ENCODE measurements at regions not wholly inside any gene's neighbourhood (a gene's known extent, or its start where the extent isn't known, plus 50 kb on each side); places are given as distances from the start of the nearest gene placed in this dataset.

DNA sequence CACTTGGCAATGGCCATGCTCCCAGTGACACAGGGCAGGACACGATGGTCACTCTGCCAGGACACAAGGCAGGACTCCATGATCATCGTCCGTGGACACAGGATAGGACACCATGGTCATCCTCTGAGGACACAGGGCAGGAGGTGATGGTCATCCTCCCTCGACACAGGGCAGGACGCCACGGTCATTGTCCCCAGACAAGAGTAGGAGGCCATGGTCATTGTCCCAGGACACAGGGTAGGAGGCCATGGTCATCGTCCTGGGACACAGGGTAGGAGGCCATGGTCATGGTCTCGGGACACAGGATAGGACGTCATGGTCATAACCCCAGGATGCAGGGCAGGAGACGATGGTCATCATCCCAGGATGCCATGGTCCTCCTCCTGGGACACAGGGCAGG, 289.2 kb downstream of the TCERG1L start:
- ChIA-PET POLR2A (ENCODE audit: low non-redundant PET) (no interaction called here), CTCF (no interaction called here)
- DNase-seq (ENCODE audit: low spot score) = no peak
- Histone ChIP-seq H3K9me3 (ENCODE audit: low read depth, low read length, poor library complexity, severe bottlenecking) (no peaks in the 10 kb centered on the region), H3K4me1 (ENCODE audit: insufficient read depth, low read length, poor library complexity, severe bottlenecking) (no peaks in the 10 kb centered on the region), H3K27me3 (replicated peaks; ENCODE audit: insufficient read depth, low read depth, low read length, poor library complexity) (no peaks in the 10 kb centered on the region), H3K27ac (ENCODE audit: low read depth, low read length, poor library complexity, severe bottlenecking) (no peak overlapping the region), H3K36me3 (ENCODE audit: insufficient read depth, low read length, poor library complexity, severe bottlenecking) (no peaks in the 10 kb centered on the region), H3K4me3 (ENCODE audit: low read depth, low read length, poor library complexity, severe bottlenecking) (no peak overlapping the region)
- TF ChIP-seq, protein P1, sequence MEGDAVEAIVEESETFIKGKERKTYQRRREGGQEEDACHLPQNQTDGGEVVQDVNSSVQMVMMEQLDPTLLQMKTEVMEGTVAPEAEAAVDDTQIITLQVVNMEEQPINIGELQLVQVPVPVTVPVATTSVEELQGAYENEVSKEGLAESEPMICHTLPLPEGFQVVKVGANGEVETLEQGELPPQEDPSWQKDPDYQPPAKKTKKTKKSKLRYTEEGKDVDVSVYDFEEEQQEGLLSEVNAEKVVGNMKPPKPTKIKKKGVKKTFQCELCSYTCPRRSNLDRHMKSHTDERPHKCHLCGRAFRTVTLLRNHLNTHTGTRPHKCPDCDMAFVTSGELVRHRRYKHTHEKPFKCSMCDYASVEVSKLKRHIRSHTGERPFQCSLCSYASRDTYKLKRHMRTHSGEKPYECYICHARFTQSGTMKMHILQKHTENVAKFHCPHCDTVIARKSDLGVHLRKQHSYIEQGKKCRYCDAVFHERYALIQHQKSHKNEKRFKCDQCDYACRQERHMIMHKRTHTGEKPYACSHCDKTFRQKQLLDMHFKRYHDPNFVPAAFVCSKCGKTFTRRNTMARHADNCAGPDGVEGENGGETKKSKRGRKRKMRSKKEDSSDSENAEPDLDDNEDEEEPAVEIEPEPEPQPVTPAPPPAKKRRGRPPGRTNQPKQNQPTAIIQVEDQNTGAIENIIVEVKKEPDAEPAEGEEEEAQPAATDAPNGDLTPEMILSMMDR (conservative IDR thresholded peaks at IDR 0.05; ENCODE audit: low read depth, low read length) = no peak
- no peak for TF ChIP-seq EZH2 (IDR thresholded peaks at IDR 0.05; ENCODE audit: borderline replicate concordance, low read depth, low read length, poor library complexity, severe bottlenecking)
- BruUV-seq (replicated peaks) = no TSS peak
- intact Hi-C loops (cut with micrococcal nuclease; ENCODE audit: unreplicated experiment) = no loop called here

DNA sequence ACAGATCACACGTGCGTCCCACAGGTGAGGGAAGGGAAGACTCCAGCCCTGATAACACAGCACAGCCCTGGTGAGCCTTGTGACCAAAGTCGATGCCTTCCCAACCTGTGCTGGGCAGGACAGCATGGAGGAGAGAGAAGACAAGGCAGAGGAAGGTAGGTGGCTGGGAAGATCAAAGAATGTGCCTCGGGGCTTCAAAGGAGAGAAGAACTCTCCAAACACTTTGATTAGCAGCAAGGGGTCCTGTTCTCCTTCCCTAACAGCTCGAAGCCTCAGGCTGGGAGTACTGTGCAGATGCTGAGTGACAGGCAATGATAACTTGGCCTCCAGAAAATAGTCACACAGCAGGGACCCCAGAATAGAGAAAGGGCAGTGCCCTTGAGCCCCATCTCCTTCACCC, 288.5 kb downstream of the TCERG1L start:
- H3K4me3 ChIP-seq (ENCODE audit: low read depth, low read length, poor library complexity, severe bottlenecking) = no peak overlapping the region
- no TSS peak for BruUV-seq (replicated peaks)
- H3K36me3 ChIP-seq (ENCODE audit: insufficient read depth, low read length, poor library complexity, severe bottlenecking) = no peaks in the 10 kb centered on the region
- ChIA-PET POLR2A (ENCODE audit: low non-redundant PET) (no interaction called here), CTCF (no interaction called here)
- DNase-seq (ENCODE audit: low spot score) = no peak
- H3K4me1 ChIP-seq (ENCODE audit: insufficient read depth, low read length, poor library complexity, severe bottlenecking) = no peaks in the 10 kb centered on the region
- intact Hi-C loops (cut with micrococcal nuclease; ENCODE audit: unreplicated experiment) = no loop called here
- H3K9me3 ChIP-seq (ENCODE audit: low read depth, low read length, poor library complexity, severe bottlenecking) = no peaks in the 10 kb centered on the region
- H3K27me3 ChIP-seq (replicated peaks; ENCODE audit: insufficient read depth, low read depth, low read length, poor library complexity) = no peaks in the 10 kb centered on the region
- no peak overlapping the region for H3K27ac ChIP-seq (ENCODE audit: low read depth, low read length, poor library complexity, severe bottlenecking)
- TF ChIP-seq EZH2 (IDR thresholded peaks at IDR 0.05; ENCODE audit: borderline replicate concordance, low read depth, low read length, poor library complexity, severe bottlenecking) = no peak
- TF ChIP-seq, protein P1 (conservative IDR thresholded peaks at IDR 0.05; ENCODE audit: low read depth, low read length) = no peak

DNA sequence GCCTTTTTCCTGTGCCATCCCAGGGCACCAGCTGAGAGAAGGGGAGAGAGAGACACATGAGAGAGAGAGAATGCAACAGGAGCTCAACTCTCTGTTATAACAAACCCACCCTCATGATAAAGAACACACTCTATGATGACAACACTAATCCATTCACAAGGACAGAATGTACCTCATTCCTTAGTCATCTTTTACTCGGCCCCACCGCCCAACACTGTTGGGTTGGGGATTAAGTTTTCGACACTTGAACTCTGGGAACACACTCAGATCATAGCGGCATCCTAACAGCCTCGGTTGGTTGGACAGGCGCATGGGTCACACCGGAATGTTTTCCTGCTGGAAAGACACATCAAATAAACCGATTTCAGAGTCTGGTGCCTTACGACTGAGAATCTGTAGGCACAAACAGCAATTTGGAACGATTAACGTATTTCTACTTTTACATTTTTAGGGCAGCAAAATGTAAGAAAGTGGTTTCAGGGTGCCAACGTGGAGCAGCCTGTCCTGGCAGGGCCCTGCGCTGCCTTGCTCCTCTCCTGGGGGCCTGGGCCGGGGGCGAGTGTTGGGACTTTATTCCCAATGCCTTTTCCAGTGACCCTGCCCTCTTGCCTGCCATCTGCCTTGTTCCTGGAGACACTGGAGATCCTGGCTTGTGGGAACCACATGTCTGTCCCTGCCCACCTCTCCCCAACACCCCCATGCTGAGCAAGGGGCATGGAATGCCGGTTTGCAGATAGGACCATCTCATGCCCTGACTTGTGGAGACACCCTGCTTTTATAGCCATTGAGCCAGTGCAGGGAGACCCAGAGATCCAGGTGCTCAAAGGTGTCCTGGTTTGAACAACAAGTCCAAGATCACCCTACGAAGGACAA, 287.0 kb downstream of the TCERG1L start:
- Histone ChIP-seq H3K9me3 (ENCODE audit: low read depth, low read length, poor library complexity, severe bottlenecking) (no peaks in the 10 kb centered on the region), H3K4me1 (ENCODE audit: insufficient read depth, low read length, poor library complexity, severe bottlenecking) (no peaks in the 10 kb centered on the region), H3K27ac (ENCODE audit: low read depth, low read length, poor library complexity, severe bottlenecking) (no peak overlapping the region), H3K36me3 (ENCODE audit: insufficient read depth, low read length, poor library complexity, severe bottlenecking) (no peaks in the 10 kb centered on the region), H3K4me3 (ENCODE audit: low read depth, low read length, poor library complexity, severe bottlenecking) (no peak overlapping the region), H3K27me3 (replicated peaks; ENCODE audit: insufficient read depth, low read depth, low read length, poor library complexity) (no peaks in the 10 kb centered on the region)
- TF ChIP-seq, protein P1 (conservative IDR thresholded peaks at IDR 0.05; ENCODE audit: low read depth, low read length) = no peak
- no peak for TF ChIP-seq EZH2 (IDR thresholded peaks at IDR 0.05; ENCODE audit: borderline replicate concordance, low read depth, low read length, poor library complexity, severe bottlenecking)
- ChIA-PET POLR2A (ENCODE audit: low non-redundant PET) (no interaction called here), CTCF (no interaction called here)
- no peak for DNase-seq (ENCODE audit: low spot score)
- BruUV-seq (replicated peaks) = no TSS peak
- intact Hi-C loops (cut with micrococcal nuclease; ENCODE audit: unreplicated experiment) = no loop called here

All from A673 (cell line).